HUES64 (cell line): ENCODE measurements at regions not wholly inside any gene's neighbourhood (a gene's known extent, or its start where the extent isn't known, plus 50 kb on each side); places are given as distances from the start of the nearest gene placed in this dataset.

Experiments
- H3K27ac ChIP-seq: 2 replicates; pipeline ENCODE4 v1.7.0; 2013; ENCODE audit warnings: low read depth, low read length, inconsistent platforms
- H3K27me3 ChIP-seq: 2 replicates; pipeline ENCODE4 v1.6.1; 2013; ENCODE audit warnings: mild to moderate bottlenecking, low read length; ENCODE audit not compliant: insufficient read depth
- H3K36me3 ChIP-seq: 2 replicates; pipeline ENCODE4 v1.6.1; 2013; ENCODE audit warnings: mild to moderate bottlenecking, low read length; ENCODE audit not compliant: insufficient read depth
- H3K4me1 ChIP-seq: 2 replicates; pipeline ENCODE4 v1.6.1; 2013; ENCODE audit warnings: mild to moderate bottlenecking, low read length, moderate library complexity; ENCODE audit not compliant: insufficient read depth
- H3K4me3 ChIP-seq: 2 replicates; pipeline ENCODE4 v1.5.1; 2013; ENCODE audit warnings: mild to moderate bottlenecking, low read length, moderate library complexity
- H3K9ac ChIP-seq: 2 replicates; pipeline ENCODE4 v1.6.1; 2013; ENCODE audit warnings: mild to moderate bottlenecking, low read depth, low read length
- H3K9me3 ChIP-seq: 2 replicates; pipeline ENCODE4 v1.6.1; 2013; ENCODE audit warnings: low read depth, low read length; ENCODE audit not compliant: insufficient read depth
- WGBS: fragments of 150-250, 120-280 bp; methylation state at CpG from one replicate; pipeline ENCODE4 v1.1.7; 2013; ENCODE audit warnings: missing lambda C conversion rate; 5-methylcytosine and 5-hydroxymethylcytosine counted together

GRCh38 chr5:2901511-2901910 is 150.0 kb upstream of the IRX2 start:
- Histone ChIP-seq H3K36me3 (no peaks in the 10 kb centered on the region), H3K9me3 (no peaks in the 10 kb centered on the region), H3K9ac (no peak overlapping the region), H3K27me3 (no peaks in the 10 kb centered on the region), H3K27ac (no peak overlapping the region), H3K4me1 (no peaks in the 10 kb centered on the region), H3K4me3 (no peak overlapping the region)
- 93% methylated on average over 10 of the region's 10 CpGs for WGBS

- Histone ChIP-seq H3K9me3 (no peaks in the 10 kb centered on the region), H3K36me3 (no peaks in the 10 kb centered on the region), H3K27me3 (no peaks in the 10 kb centered on the region), H3K27ac (no peak overlapping the region), H3K9ac (no peak overlapping the region), H3K4me3 (no peak overlapping the region), H3K4me1 (no peaks in the 10 kb centered on the region)
- 88% methylated on average over 6 of the region's 6 CpGs for WGBS
These were observed 149.6 kb upstream of the IRX2 start for GRCh38 chr5:2901096-2901495.

- H3K4me3 ChIP-seq: no peak overlapping the region
- H3K27me3 ChIP-seq: no peaks in the 10 kb centered on the region
- no peaks in the 10 kb centered on the region for H3K4me1 ChIP-seq
- H3K9ac ChIP-seq: no peak overlapping the region
- H3K9me3 ChIP-seq: no peaks in the 10 kb centered on the region
- H3K27ac ChIP-seq: no peak overlapping the region
- no peaks in the 10 kb centered on the region for H3K36me3 ChIP-seq
These were observed 148.9 kb upstream of the IRX2 start for GRCh38 chr5:2900360-2900759.

- H3K9ac ChIP-seq: no peak overlapping the region
- no peak overlapping the region for H3K4me3 ChIP-seq
- H3K9me3 ChIP-seq: no peaks in the 10 kb centered on the region
- 95% methylated on average over 9 of the region's 9 CpGs for WGBS
- H3K4me1 ChIP-seq: no peaks in the 10 kb centered on the region
- no peaks in the 10 kb centered on the region for H3K36me3 ChIP-seq
- no peak overlapping the region for H3K27ac ChIP-seq
- H3K27me3 ChIP-seq: no peaks in the 10 kb centered on the region
These were observed 147.8 kb upstream of the IRX2 start for GRCh38 chr5:2899311-2899710.

GRCh38 chr5:2898661-2899060 is 147.2 kb upstream of the IRX2 start:
- Histone ChIP-seq H3K9me3 (no peaks in the 10 kb centered on the region), H3K27ac (no peak overlapping the region), H3K9ac (no peak overlapping the region), H3K4me1 (no peaks in the 10 kb centered on the region), H3K27me3 (no peaks in the 10 kb centered on the region), H3K36me3 (no peaks in the 10 kb centered on the region), H3K4me3 (no peak overlapping the region)
- 94% methylated on average over 5 of the region's 5 CpGs for WGBS

- H3K4me1 ChIP-seq: no peaks in the 10 kb centered on the region
- no peaks in the 10 kb centered on the region for H3K27me3 ChIP-seq
- no peak overlapping the region for H3K9ac ChIP-seq
- no peak overlapping the region for H3K4me3 ChIP-seq
- WGBS: 96% methylated on average over 17 of the region's 17 CpGs
- H3K9me3 ChIP-seq: no peaks in the 10 kb centered on the region
- no peak overlapping the region for H3K27ac ChIP-seq
- no peaks in the 10 kb centered on the region for H3K36me3 ChIP-seq
These were observed 145.9 kb upstream of the IRX2 start for GRCh38 chr5:2897276-2897961.

GRCh38 chr5:2896371-2897275 is 145.1 kb upstream of the IRX2 start:
- H3K36me3 ChIP-seq: no peaks in the 10 kb centered on the region
- H3K9ac ChIP-seq: no peak overlapping the region
- H3K27ac ChIP-seq: no peak overlapping the region
- 93% methylated on average over 29 of the region's 29 CpGs for WGBS
- H3K4me3 ChIP-seq: no peak overlapping the region
- H3K9me3 ChIP-seq: no peaks in the 10 kb centered on the region
- H3K27me3 ChIP-seq: no peaks in the 10 kb centered on the region
- no peaks in the 10 kb centered on the region for H3K4me1 ChIP-seq

- 93% methylated on average over 6 of the region's 6 CpGs for WGBS
- H3K4me3 ChIP-seq: no peak overlapping the region
These were observed 144.4 kb upstream of the IRX2 start for GRCh38 chr5:2895876-2896275.

GRCh38 chr5:2895196-2895595 is 143.7 kb upstream of the IRX2 start:
- Histone ChIP-seq H3K27ac (no peak overlapping the region), H3K9ac (no peak overlapping the region), H3K4me1 (no peaks in the 10 kb centered on the region), H3K36me3 (no peaks in the 10 kb centered on the region), H3K4me3 (no peak overlapping the region), H3K27me3 (no peaks in the 10 kb centered on the region), H3K9me3 (no peaks in the 10 kb centered on the region)
- 90% methylated on average over 9 of the region's 9 CpGs for WGBS

More at GRCh38 chr5:2895876-2896275, 144.4 kb upstream of the IRX2 start:
- H3K36me3 ChIP-seq: no peaks in the 10 kb centered on the region
- H3K4me1 ChIP-seq: no peaks in the 10 kb centered on the region
- no peak overlapping the region for H3K9ac ChIP-seq
- H3K27me3 ChIP-seq: no peaks in the 10 kb centered on the region
- H3K27ac ChIP-seq: no peak overlapping the region
- H3K9me3 ChIP-seq: no peaks in the 10 kb centered on the region

- Histone ChIP-seq H3K9me3 (no peaks in the 10 kb centered on the region), H3K4me1 (no peaks in the 10 kb centered on the region), H3K27me3 (no peaks in the 10 kb centered on the region), H3K27ac (no peak overlapping the region), H3K9ac (no peak overlapping the region), H3K36me3 (no peaks in the 10 kb centered on the region), H3K4me3 (no peak overlapping the region)
- WGBS: 91% methylated on average over 11 of the region's 11 CpGs
These were observed 143.3 kb upstream of the IRX2 start for GRCh38 chr5:2894736-2895135.

GRCh38 chr5:2894316-2894715 is 142.8 kb upstream of the IRX2 start:
- no peaks in the 10 kb centered on the region for H3K4me1 ChIP-seq
- H3K4me3 ChIP-seq: no peak overlapping the region
- no peaks in the 10 kb centered on the region for H3K27me3 ChIP-seq
- no peak overlapping the region for H3K27ac ChIP-seq
- H3K9ac ChIP-seq: no peak overlapping the region
- H3K9me3 ChIP-seq: no peaks in the 10 kb centered on the region
- WGBS: 94% methylated on average over 12 of the region's 12 CpGs
- no peaks in the 10 kb centered on the region for H3K36me3 ChIP-seq
